ENCODE measurements at regions not wholly inside any gene's neighbourhood (a gene's known extent, or its start where the extent isn't known, plus 50 kb on each side); places are given as distances from the start of the nearest gene placed in this dataset.

- Histone ChIP-seq H3K36me3 (no peaks in the 10 kb centered on the region), H3K27me3 (no peaks in the 10 kb centered on the region), H3K27ac (no peak overlapping the region), H3K9me3 (no peaks in the 10 kb centered on the region), H3K4me3 (replicated peaks in 1 of 3) (no peak overlapping the region), H3K4me1 (no peaks in the 10 kb centered on the region)
- intact Hi-C loops (cut with DNase I), result no loop called here
- WGBS, 2 donors, result 92 to 93% methylated on average over 3 of the region's 3 CpGs
- TF ChIP-seq CTCF (IDR thresholded peaks at IDR 0.05) (no peak), POLR2A (IDR thresholded peaks at IDR 0.05) (no peak)
- no peak for DNase-seq
Measured at GRCh38 chr5:125277494-125278154, 531.2 kb upstream of the ZNF608 start.

- Histone ChIP-seq H3K27me3 (no peaks in the 10 kb centered on the region), H3K27ac (no peak overlapping the region), H3K9me3 (no peaks in the 10 kb centered on the region), H3K36me3 (no peaks in the 10 kb centered on the region), H3K4me3 (replicated peaks in 1 of 3) (no peak overlapping the region), H3K4me1 (no peaks in the 10 kb centered on the region)
- DNase-seq, result no peak
- TF ChIP-seq POLR2A (IDR thresholded peaks at IDR 0.05) (no peak), CTCF (IDR thresholded peaks at IDR 0.05) (no peak)
- intact Hi-C loops (cut with DNase I), result no loop called here
- 85 to 95% methylated on average over 2 of the region's 2 CpGs for WGBS, 2 donors
Measured at GRCh38 chr5:125278711-125279110, 532.3 kb upstream of the ZNF608 start.

GRCh38 chr5:125281667-125282066 is 535.2 kb upstream of the ZNF608 start:
- TF ChIP-seq CTCF (IDR thresholded peaks at IDR 0.05) (no peak), POLR2A (IDR thresholded peaks at IDR 0.05) (no peak)
- no peaks in the 10 kb centered on the region for H3K27me3 ChIP-seq
- intact Hi-C loops (cut with DNase I), result no loop called here
- H3K4me3 ChIP-seq (replicated peaks in 1 of 3), result no peak overlapping the region
- H3K27ac ChIP-seq, result no peak overlapping the region
- no peaks in the 10 kb centered on the region for H3K36me3 ChIP-seq
- no peaks in the 10 kb centered on the region for H3K4me1 ChIP-seq
- DNase-seq, result no peak
- no peaks in the 10 kb centered on the region for H3K9me3 ChIP-seq

GRCh38 chr5:125283372-125283771 is 536.9 kb upstream of the ZNF608 start:
- Histone ChIP-seq H3K4me1 (no peaks in the 10 kb centered on the region), H3K36me3 (no peaks in the 10 kb centered on the region), H3K4me3 (replicated peaks in 1 of 3) (no peak overlapping the region), H3K27ac (no peak overlapping the region), H3K9me3 (no peaks in the 10 kb centered on the region), H3K27me3 (no peaks in the 10 kb centered on the region)
- 80 to 86% methylated on average over 2 of the region's 2 CpGs for WGBS, 2 donors
- intact Hi-C loops (cut with DNase I), result no loop called here
- DNase-seq, result no peak
- TF ChIP-seq POLR2A (IDR thresholded peaks at IDR 0.05) (no peak), CTCF (IDR thresholded peaks at IDR 0.05) (no peak)

GRCh38 chr5:125286271-125286670 is 539.8 kb upstream of the ZNF608 start:
- no peak for TF ChIP-seq CTCF (IDR thresholded peaks at IDR 0.05)
- TF ChIP-seq POLR2A (IDR thresholded peaks at IDR 0.05), result no peak
- DNase-seq, result no peak
- no peaks in the 10 kb centered on the region for H3K4me1 ChIP-seq
- 75% methylated on average over 4 of the region's 4 CpGs for WGBS, 2 donors
- H3K4me3 ChIP-seq (replicated peaks in 1 of 3), result no peak overlapping the region
- intact Hi-C loops (cut with DNase I), result no loop called here
- H3K36me3 ChIP-seq, result no peaks in the 10 kb centered on the region
- H3K9me3 ChIP-seq, result no peaks in the 10 kb centered on the region
- H3K27me3 ChIP-seq, result no peaks in the 10 kb centered on the region
- H3K27ac ChIP-seq, result no peak overlapping the region
